Activated naive CD4-positive, alpha-beta T cell (primary cell): ENCODE measurements at regions not wholly inside any gene's neighbourhood (a gene's known extent, or its start where the extent isn't known, plus 50 kb on each side); places are given as distances from the start of the nearest gene placed in this dataset.
"Not testable (repeated sequence)": the region's sequence is repeated elsewhere in the genome, so short reads cannot be mapped to it uniquely, and the experiment has no call there.

Experiments
- DNase-seq, 4 experiments: peaks; one replicate each; lab custom pipeline; 2025; lab: John Stamatoyannopoulos, UW

GRCh38 chr5:154546719-154547118 lies 68.7 kb upstream of the HAND1 start:
- no peak for DNase-seq

- DNase-seq: no peak
Measured at GRCh38 chr5:154544646-154545045, 66.6 kb upstream of the HAND1 start.

GRCh38 chr5:154543380-154543779 lies 65.4 kb upstream of the HAND1 start:
- no peak for DNase-seq

- no peak for DNase-seq
Measured at GRCh38 chr5:154542581-154542980, 64.6 kb upstream of the HAND1 start.

- DNase-seq: no peak
Measured at GRCh38 chr5:154542000-154542399, 64.0 kb upstream of the HAND1 start.

GRCh38 chr5:154541553-154541952 lies 63.5 kb upstream of the HAND1 start:
- no peak for DNase-seq

- no peak for DNase-seq
Measured at GRCh38 chr5:154540600-154540999, 62.6 kb upstream of the HAND1 start.

- DNase-seq: no peak
Measured at GRCh38 chr5:154538492-154538891, 60.5 kb upstream of the HAND1 start.

GRCh38 chr5:154536439-154536838 lies 58.4 kb upstream of the HAND1 start:
- not testable (repeated sequence) for DNase-seq

GRCh38 chr5:154535535-154535934 lies 57.5 kb upstream of the HAND1 start:
- DNase-seq: no peak

GRCh38 chr5:154534457-154535050 lies 56.5 kb upstream of the HAND1 start:
- DNase-seq: no peak

- DNase-seq: no peak
Measured at GRCh38 chr5:154529282-154529681, 51.3 kb upstream of the HAND1 start.

- DNase-seq: no peak
Measured at GRCh38 chr5:154528005-154528594, 50.1 kb upstream of the HAND1 start.
